IPS DF 6.9 (cell line): ENCODE measurements at regions not wholly inside any gene's neighbourhood (a gene's known extent, or its start where the extent isn't known, plus 50 kb on each side); places are given as distances from the start of the nearest gene placed in this dataset.

Source experiments
- DNase-seq: peaks from one replicate; pipeline ENCODE4 v3.0.0-alpha.2; 2013; ENCODE audit warnings: low read depth, low spot score
- H3K27ac ChIP-seq: one replicate; pipeline ENCODE4 v1.5.1; 2013; ENCODE audit warnings: low read length, control low read depth
- H3K27me3 ChIP-seq: 2 replicates; pipeline ENCODE4 v1.6.1; 2013; ENCODE audit warnings: mild to moderate bottlenecking, low read length; ENCODE audit not compliant: control insufficient read depth, insufficient read depth
- H3K36me3 ChIP-seq: 2 replicates; pipeline ENCODE4 v1.6.1; 2013; ENCODE audit warnings: low read length; ENCODE audit not compliant: control insufficient read depth, insufficient read depth
- H3K4me1 ChIP-seq: 2 replicates; pipeline ENCODE4 v1.6.1; 2013; ENCODE audit warnings: low read length; ENCODE audit not compliant: control insufficient read depth, insufficient read depth
- H3K4me3 ChIP-seq: 2 replicates; pipeline ENCODE4 v1.5.1; 2013; ENCODE audit warnings: mild to moderate bottlenecking, low read length
- H3K9me3 ChIP-seq: 2 replicates; pipeline ENCODE4 v1.6.1; 2013; ENCODE audit warnings: low read length, inconsistent platforms; ENCODE audit not compliant: control insufficient read depth, insufficient read depth
- WGBS: extraction: QIAGEN DNeasy Blood & Tissue Kit; methylation state at CpG from one replicate; pipeline ENCODE4 v1.1.7; 2013; ENCODE audit warnings: mixed read lengths, missing lambda C conversion rate; ENCODE audit not compliant: insufficient read length, insufficient coverage; 5-methylcytosine and 5-hydroxymethylcytosine counted together

- H3K4me1 ChIP-seq = no peaks in the 10 kb centered on the region
- no peak overlapping the region for H3K27ac ChIP-seq
- no peaks in the 10 kb centered on the region for H3K27me3 ChIP-seq
- no peaks in the 10 kb centered on the region for H3K36me3 ChIP-seq
- H3K4me3 ChIP-seq = no peak overlapping the region
- WGBS = no CpG with 5 or more reads among the region's 6 CpGs
- H3K9me3 ChIP-seq = no peaks in the 10 kb centered on the region
- no peak for DNase-seq
These were observed 95.0 kb downstream of the LIG4 start for GRCh38 chr13:108120302-108120701.

- Histone ChIP-seq H3K27me3 (no peaks in the 10 kb centered on the region), H3K4me3 (no peak overlapping the region), H3K27ac (no peak overlapping the region), H3K36me3 (no peaks in the 10 kb centered on the region), H3K9me3 (no peaks in the 10 kb centered on the region), H3K4me1 (no peaks in the 10 kb centered on the region)
- DNase-seq = no peak
- whole genome bisulfite sequencing = no CpG with 5 or more reads among the region's 1 CpG
These were observed 99.6 kb downstream of the LIG4 start for GRCh38 chr13:108115738-108116137.

GRCh38 chr13:108113407-108113806 is 101.9 kb downstream of the LIG4 start:
- WGBS = no CpG with 5 or more reads among the region's 4 CpGs
- Histone ChIP-seq H3K36me3 (no peaks in the 10 kb centered on the region), H3K9me3 (no peaks in the 10 kb centered on the region), H3K4me1 (no peaks in the 10 kb centered on the region), H3K27ac (no peak overlapping the region), H3K27me3 (no peaks in the 10 kb centered on the region), H3K4me3 (no peak overlapping the region)
- DNase-seq = no peak

- WGBS = 100% methylated on average over 1 of the region's 2 CpGs
- no peaks in the 10 kb centered on the region for H3K27me3 ChIP-seq
- no peak overlapping the region for H3K27ac ChIP-seq
- no peak overlapping the region for H3K4me3 ChIP-seq
- DNase-seq = no peak
- no peaks in the 10 kb centered on the region for H3K36me3 ChIP-seq
- H3K4me1 ChIP-seq = no peaks in the 10 kb centered on the region
- H3K9me3 ChIP-seq = no peaks in the 10 kb centered on the region
These were observed 110.6 kb downstream of the LIG4 start for GRCh38 chr13:108104736-108105135.

- DNase-seq = no peak
These were observed 112.6 kb downstream of the LIG4 start for GRCh38 chr13:108102771-108103170.

GRCh38 chr13:108096301-108096915 is 118.9 kb downstream of the LIG4 start:
- Histone ChIP-seq H3K4me3 (no peak overlapping the region), H3K9me3 (no peaks in the 10 kb centered on the region), H3K4me1 (no peaks in the 10 kb centered on the region), H3K27me3 (no peaks in the 10 kb centered on the region), H3K27ac (no peak overlapping the region), H3K36me3 (no peaks in the 10 kb centered on the region)
- DNase-seq = no peak
- WGBS = no CpG with 5 or more reads among the region's 5 CpGs

More at GRCh38 chr13:108102771-108103170, 112.6 kb downstream of the LIG4 start:
- Histone ChIP-seq H3K27ac (no peak overlapping the region), H3K4me3 (no peak overlapping the region), H3K4me1 (no peaks in the 10 kb centered on the region), H3K9me3 (no peaks in the 10 kb centered on the region), H3K27me3 (no peaks in the 10 kb centered on the region), H3K36me3 (no peaks in the 10 kb centered on the region)
- WGBS = no CpG with 5 or more reads among the region's 6 CpGs

- no peaks in the 10 kb centered on the region for H3K4me1 ChIP-seq
- H3K27ac ChIP-seq = no peak overlapping the region
- no peaks in the 10 kb centered on the region for H3K36me3 ChIP-seq
- DNase-seq = no peak
- no peaks in the 10 kb centered on the region for H3K9me3 ChIP-seq
- H3K27me3 ChIP-seq = no peaks in the 10 kb centered on the region
- no CpG with 5 or more reads among the region's 2 CpGs for WGBS
- H3K4me3 ChIP-seq = no peak overlapping the region
These were observed 120.3 kb downstream of the LIG4 start for GRCh38 chr13:108095036-108095435.

GRCh38 chr13:108093616-108094015 is 121.7 kb downstream of the LIG4 start:
- no peaks in the 10 kb centered on the region for H3K36me3 ChIP-seq
- DNase-seq = no peak
- no peaks in the 10 kb centered on the region for H3K4me1 ChIP-seq
- H3K27ac ChIP-seq = no peak overlapping the region
- H3K9me3 ChIP-seq = no peaks in the 10 kb centered on the region
- no peaks in the 10 kb centered on the region for H3K27me3 ChIP-seq
- H3K4me3 ChIP-seq = no peak overlapping the region
- WGBS = no CpG with 5 or more reads among the region's 1 CpG

- DNase-seq = no peak
- Histone ChIP-seq H3K27ac (no peak overlapping the region), H3K4me1 (no peaks in the 10 kb centered on the region), H3K4me3 (no peak overlapping the region), H3K36me3 (no peaks in the 10 kb centered on the region), H3K27me3 (no peaks in the 10 kb centered on the region), H3K9me3 (no peaks in the 10 kb centered on the region)
- WGBS = no CpG with 5 or more reads among the region's 3 CpGs
These were observed 127.5 kb downstream of the LIG4 start for GRCh38 chr13:108087810-108088209.

GRCh38 chr13:108086678-108087077 is 128.7 kb downstream of the LIG4 start:
- no peaks in the 10 kb centered on the region for H3K4me1 ChIP-seq
- H3K27me3 ChIP-seq = no peaks in the 10 kb centered on the region
- no CpG with 5 or more reads among the region's 2 CpGs for WGBS
- H3K4me3 ChIP-seq = no peak overlapping the region
- H3K27ac ChIP-seq = no peak overlapping the region
- no peaks in the 10 kb centered on the region for H3K36me3 ChIP-seq
- no peak for DNase-seq
- H3K9me3 ChIP-seq = no peaks in the 10 kb centered on the region

GRCh38 chr13:108084840-108085239 is 130.5 kb downstream of the LIG4 start:
- WGBS = no CpG with 5 or more reads among the region's 3 CpGs
- Histone ChIP-seq H3K4me3 (no peak overlapping the region), H3K9me3 (no peaks in the 10 kb centered on the region), H3K4me1 (no peaks in the 10 kb centered on the region), H3K27ac (no peak overlapping the region), H3K27me3 (no peaks in the 10 kb centered on the region), H3K36me3 (no peaks in the 10 kb centered on the region)
- no peak for DNase-seq
